Femur (tissue), 1 donor: ENCODE measurements at regions not wholly inside any gene's neighbourhood (a gene's known extent, or its start where the extent isn't known, plus 50 kb on each side); places are given as distances from the start of the nearest gene placed in this dataset.

Source experiments
- DNase-seq: peaks from one replicate; pipeline ENCODE4 v3.0.0-alpha.2; 2017

- no peak for DNase-seq
These were observed 107.3 kb upstream of the SERP2 start for GRCh38 chr13:44266305-44266704.

DNA sequence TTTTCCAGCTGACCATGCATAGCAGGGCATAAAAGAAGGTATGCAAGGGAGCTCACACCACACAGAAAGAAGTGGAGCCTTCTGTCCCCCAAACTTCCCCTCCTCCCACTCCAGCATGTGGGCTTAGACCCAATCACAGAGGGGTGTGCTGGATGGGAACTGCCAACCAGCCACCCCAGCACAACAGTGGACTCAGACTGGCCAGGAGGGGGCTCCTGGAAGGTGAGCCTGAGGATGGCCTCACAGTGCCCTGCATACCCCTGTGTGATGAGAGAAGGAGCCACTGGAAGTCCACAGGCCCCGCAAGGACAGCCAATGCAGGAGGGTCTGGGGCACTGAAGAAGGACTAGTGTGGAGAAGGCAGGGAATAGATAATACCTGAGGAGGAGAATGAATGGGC, 106.9 kb upstream of the SERP2 start:
- no peak for DNase-seq

GRCh38 chr13:44267203-44267602, 106.4 kb upstream of the SERP2 start:
- no peak for DNase-seq

DNA sequence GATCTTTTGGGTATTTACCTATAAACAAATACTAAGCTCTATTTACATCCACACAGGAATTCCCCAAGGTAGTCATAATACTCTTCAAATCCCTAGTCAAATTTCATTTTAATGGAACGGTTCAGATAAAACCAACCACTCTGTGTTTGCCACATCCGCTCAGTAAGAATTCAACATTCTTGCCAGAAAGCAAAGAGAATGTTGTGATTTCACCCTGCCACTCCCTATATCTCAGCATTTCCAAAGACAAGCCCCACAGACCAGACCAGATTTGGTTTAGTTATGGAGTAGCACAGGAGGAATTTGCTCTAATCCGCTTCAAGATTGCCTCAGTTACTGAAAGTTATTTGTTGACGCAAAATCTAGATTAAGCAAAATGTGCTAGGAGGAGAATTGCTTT, 105.6 kb upstream of the SERP2 start:
- no peak for DNase-seq

DNA sequence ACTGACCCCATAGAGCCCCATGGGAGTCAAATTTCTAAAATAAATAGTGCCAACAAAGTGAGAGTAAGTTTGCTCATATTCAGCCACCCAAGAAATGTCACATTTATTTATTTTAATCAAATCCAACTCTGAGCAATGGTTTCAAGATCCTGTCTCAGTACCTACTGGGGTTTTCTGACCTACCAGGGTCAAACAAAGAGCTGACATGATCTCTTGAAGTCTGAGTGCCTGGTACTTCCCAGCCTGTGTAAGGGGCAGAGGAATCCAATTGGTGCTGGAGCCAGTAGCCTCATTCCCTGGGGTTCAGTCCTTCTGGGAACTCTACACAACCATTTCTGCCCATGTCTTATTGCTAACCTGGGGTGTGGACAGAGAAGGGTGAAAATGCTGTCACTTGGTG, 104.6 kb upstream of the SERP2 start:
- no peak for DNase-seq

- DNase-seq, result no peak
These were observed 103.5 kb upstream of the SERP2 start for GRCh38 chr13:44270150-44270549.

GRCh38 chr13:44271031-44271455, 102.6 kb upstream of the SERP2 start:
- no peak for DNase-seq

GRCh38 chr13:44271473-44271872, 102.2 kb upstream of the SERP2 start:
- no peak for DNase-seq

GRCh38 chr13:44271915-44272341, 101.7 kb upstream of the SERP2 start:
- DNase-seq, result peak; percentile 79

DNA sequence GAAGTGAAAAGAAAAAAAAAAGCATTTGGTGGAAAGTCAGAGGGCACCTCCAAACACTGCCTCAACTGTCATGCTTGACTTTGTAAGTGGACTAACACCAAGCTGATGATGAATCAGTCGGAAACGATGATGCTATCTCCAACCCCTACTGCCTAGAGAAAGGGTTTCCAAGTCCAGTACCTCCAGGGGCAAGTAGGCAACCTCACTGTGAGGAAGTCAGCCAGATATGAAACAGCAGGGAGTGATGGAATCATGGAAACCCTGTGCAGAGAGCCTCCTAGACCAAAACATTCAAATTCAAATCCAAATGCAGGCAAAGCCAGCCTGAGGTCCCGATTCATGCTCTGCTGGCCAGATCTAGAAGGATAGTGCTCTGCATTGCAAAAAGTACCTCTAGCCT, 100.9 kb upstream of the SERP2 start:
- no peak for DNase-seq

DNA sequence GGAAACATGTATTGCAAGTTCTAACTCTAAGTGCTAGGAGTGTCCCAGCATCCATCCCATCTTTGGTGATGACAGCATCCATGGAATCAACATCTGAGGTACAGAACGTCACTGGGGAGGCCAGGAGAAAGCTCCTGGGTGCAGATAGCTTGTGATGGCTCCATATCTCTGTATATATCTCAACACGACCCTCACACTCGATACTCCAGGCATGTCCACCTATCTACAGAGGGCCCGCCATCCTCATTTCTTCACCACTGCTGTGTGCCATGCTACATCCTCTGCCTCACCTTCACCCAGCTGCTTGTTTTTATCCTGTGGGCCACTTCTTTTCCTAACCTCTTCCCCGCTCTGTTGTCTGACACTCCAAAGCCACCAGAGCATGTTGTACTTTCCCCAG, 100.4 kb upstream of the SERP2 start:
- no peak for DNase-seq

- DNase-seq, result no peak
These were observed 99.4 kb upstream of the SERP2 start for GRCh38 chr13:44273991-44274770.

DNA sequence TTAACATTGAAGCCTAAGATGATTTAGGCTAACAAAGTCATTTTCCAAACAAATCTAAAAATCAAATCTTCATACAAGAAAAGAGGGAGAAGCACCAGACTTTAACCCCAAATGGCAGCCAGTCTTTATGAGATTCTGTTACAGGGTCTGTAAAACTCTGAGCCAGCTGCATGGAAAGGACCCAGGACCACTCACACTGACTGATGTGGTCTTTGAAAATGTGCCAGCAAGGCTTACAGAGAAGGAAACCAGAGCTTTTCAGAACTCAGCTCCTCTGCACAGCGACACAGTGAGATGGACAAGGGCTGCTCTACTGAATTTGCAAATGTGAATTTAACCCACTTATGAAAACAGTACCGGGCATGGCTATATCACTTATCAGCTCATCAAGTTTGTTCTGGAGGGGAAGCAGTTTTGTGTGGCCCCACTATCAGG, 98.8 kb upstream of the SERP2 start:
- peak; percentile 47 for DNase-seq

GRCh38 chr13:44275381-44275780, 98.2 kb upstream of the SERP2 start:
- no peak for DNase-seq

GRCh38 chr13:44276061-44276460, 97.6 kb upstream of the SERP2 start:
- DNase-seq, result no peak

- DNase-seq, result no peak
These were observed 96.2 kb upstream of the SERP2 start for GRCh38 chr13:44277459-44277858.

DNA sequence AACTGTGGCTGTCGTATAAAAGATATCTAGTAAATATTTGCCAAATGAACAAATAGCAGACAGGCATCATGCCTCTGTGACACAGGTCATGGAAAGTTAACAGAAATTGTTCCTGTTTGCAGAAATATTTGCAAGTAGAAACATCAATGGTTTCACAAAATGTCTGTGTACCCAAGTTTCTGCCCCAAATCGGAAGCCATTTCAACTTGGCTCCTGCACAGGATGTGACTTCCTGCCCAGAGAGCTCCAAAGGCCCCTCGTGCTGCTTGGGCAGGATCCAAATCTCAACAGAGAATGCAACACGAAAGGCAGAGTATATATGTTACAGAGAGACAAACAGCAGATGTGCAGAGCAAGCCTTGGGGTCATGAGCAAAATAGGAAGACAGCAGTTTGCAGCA, 95.5 kb upstream of the SERP2 start:
- no peak for DNase-seq

DNA sequence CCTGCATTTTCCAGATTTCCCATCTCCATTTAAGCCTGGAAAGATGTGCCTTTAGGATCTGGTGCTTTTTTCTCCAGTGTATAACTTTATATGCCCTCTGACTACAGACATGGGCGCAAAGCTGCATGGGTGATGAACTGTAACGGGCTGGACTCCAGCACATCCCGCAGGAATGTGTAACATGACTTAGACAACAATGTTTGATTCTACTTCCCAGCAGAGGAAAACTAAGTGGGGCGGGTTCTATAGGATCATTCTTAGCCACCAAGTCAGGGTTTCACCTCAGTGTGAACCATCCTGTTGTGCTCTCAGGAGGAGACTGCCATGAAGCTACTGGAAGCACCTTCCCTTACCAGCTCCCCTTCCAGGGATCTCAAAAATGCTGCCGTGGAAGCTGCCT, 93.2 kb upstream of the SERP2 start:
- DNase-seq, result no peak

DNA sequence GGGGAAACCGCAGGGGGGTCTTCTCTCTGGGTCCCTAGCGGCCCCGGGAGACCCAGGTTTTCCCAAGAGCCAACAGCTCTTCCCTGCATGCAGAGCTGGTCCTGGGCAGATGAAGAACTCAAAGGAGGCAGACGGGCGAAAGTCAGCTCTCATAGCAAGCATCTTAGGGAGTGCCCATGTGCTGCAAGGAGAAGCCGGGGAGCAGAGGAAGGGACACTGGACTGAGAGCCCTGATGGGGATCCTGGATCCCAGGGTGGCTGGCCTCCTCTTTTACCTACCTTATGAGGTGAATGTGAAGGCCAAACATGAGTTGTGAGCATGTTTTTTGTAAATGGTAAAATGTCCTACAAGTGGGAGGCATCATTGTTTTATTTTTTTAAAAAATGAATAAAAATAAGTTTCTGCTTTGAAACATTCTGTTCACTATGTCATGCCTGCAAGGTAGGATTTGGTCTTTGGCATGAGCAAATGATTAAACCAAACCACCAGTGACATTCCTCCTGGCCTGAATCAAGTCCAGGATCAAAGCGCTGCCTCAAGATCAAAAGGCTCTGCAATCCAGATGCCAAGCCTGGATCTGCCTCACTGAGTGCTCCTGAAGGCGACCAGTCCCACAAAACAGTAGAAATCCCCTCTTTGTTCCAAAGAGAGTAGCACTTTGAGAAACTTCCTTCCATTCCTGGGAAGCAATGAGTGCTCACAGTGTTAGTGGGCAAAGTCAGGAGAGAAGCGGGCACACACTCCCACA, 92.2 kb upstream of the SERP2 start:
- DNase-seq, result no peak

GRCh38 chr13:44283600-44283999, 90.0 kb upstream of the SERP2 start:
- no peak for DNase-seq

DNA sequence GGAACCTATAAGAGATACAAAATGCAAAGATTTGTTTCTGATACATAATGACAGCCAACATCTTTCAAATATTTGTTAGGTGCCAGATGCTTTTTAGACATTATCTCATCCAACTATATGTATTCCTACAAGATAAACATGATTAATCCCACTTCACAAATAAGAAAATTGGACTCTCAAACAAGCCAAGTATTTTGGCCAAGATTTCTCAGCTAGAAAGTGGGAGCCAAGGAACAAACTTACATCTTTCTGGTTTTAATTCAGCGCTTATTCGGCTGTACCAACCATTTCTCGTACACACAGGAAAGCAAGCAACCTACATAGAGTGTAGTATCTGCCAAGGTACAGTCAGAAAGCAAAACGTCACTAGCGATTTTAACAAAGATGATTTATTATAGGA, 85.7 kb upstream of the SERP2 start:
- DNase-seq, result no peak

DNA sequence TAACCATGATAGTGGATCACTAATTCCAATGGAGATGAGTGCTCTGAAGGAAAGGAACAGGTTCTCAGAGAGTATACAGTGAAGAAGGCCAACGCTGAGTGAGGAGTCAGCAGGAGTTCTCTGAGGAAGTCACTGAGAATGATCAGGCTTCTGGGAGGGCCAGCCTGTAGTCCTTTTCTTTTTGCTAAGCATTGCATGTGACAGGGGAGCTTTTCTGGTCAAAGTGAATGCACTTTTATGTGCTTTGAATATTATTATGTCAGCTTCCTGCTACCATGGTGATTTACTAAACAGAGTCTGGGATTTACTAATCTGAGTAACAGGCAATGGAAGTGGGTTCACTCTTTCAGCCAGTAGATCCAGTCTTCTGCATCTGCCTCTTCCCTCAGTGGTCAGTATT, 81.1 kb upstream of the SERP2 start:
- DNase-seq, result no peak

DNA sequence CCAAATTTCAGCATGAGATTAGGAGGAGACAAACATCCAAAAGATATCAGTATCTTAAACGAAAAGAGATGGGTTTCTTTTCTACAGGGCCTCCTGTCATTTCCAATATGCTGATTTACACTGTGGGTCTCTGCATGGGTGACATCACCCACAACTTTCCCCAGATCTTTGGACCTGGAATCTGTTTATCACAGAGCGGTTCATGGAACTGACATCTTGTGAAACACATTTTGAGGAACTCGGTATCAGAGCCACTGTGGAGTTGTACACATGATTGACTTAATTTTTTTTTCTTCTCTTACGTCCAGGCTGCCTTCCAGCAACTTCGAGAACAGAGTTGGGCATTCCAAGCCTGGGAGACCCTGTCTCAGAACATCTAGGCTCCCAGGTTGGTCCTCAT, 80.2 kb upstream of the SERP2 start:
- DNase-seq, result no peak
